Hepatocyte (in vitro differentiated cells): ENCODE measurements at regions not wholly inside any gene's neighbourhood (a gene's known extent, or its start where the extent isn't known, plus 50 kb on each side); places are given as distances from the start of the nearest gene placed in this dataset.

Experiments used
- EZH2 ChIP-seq: fragments of 200-600 bp; sonication (generic); IDR thresholded peaks from 2 replicates; pipeline ENCODE4 v1.6.1; 2016; ENCODE audit warnings: antibody characterized with exemption, mild to moderate bottlenecking, borderline replicate concordance
- EZH2phosphoT487 ChIP-seq: fragments of 200-600 bp; sonication (generic); IDR thresholded peaks from one replicate; pipeline ENCODE4 v1.6.1; 2018; ENCODE audit warnings: antibody characterized with exemption, mild to moderate bottlenecking, low read depth, moderate library complexity; ENCODE audit not compliant: unreplicated experiment, severe bottlenecking
- TF ChIP-seq, protein P1 (sequence below): fragments of 200-600 bp; sonication (generic); IDR thresholded peaks from 2 replicates; pipeline ENCODE4 v1.5.1; 2016; ENCODE audit warnings: antibody characterized with exemption, mild to moderate bottlenecking; ENCODE audit not compliant: poor library complexity

DNA sequence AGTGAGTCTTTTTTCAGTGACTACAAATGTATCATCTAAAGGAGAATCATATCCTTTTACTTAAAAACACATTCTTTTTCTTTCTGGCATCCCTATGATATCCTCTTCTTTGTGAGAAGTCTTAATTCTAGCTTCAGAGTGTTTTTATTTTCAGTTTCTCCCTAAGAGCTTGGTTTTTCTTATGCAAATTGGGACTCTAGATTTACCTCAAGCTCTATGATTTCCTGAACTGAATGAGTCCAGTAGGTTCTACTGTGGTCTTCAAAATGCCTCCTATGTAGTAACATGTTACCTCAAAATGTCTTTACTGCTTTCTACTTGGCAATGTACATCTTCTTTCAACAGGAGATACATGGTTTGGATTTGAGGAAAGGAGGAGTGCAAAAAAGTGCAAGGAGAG is 148.2 kb upstream of the C21orf91 start:
- TF ChIP-seq, protein P1, sequence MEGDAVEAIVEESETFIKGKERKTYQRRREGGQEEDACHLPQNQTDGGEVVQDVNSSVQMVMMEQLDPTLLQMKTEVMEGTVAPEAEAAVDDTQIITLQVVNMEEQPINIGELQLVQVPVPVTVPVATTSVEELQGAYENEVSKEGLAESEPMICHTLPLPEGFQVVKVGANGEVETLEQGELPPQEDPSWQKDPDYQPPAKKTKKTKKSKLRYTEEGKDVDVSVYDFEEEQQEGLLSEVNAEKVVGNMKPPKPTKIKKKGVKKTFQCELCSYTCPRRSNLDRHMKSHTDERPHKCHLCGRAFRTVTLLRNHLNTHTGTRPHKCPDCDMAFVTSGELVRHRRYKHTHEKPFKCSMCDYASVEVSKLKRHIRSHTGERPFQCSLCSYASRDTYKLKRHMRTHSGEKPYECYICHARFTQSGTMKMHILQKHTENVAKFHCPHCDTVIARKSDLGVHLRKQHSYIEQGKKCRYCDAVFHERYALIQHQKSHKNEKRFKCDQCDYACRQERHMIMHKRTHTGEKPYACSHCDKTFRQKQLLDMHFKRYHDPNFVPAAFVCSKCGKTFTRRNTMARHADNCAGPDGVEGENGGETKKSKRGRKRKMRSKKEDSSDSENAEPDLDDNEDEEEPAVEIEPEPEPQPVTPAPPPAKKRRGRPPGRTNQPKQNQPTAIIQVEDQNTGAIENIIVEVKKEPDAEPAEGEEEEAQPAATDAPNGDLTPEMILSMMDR = no peak
- TF ChIP-seq EZH2 (no peak), EZH2phosphoT487 (no peak)
